ENCODE measurements at regions not wholly inside any gene's neighbourhood (a gene's known extent, or its start where the extent isn't known, plus 50 kb on each side); places are given as distances from the start of the nearest gene placed in this dataset.

GRCh38 chr16:80071964-80072456 lies 468.8 kb upstream of the DYNLRB2 start:
- TF ChIP-seq CTCF (IDR thresholded peaks at IDR 0.05) (no peak), POLR2A (IDR thresholded peaks at IDR 0.05) (no peak), EP300 (IDR thresholded peaks at IDR 0.05) (no peak)
